ENCODE measurements at regions not wholly inside any gene's neighbourhood (a gene's known extent, or its start where the extent isn't known, plus 50 kb on each side); places are given as distances from the start of the nearest gene placed in this dataset.

DNA sequence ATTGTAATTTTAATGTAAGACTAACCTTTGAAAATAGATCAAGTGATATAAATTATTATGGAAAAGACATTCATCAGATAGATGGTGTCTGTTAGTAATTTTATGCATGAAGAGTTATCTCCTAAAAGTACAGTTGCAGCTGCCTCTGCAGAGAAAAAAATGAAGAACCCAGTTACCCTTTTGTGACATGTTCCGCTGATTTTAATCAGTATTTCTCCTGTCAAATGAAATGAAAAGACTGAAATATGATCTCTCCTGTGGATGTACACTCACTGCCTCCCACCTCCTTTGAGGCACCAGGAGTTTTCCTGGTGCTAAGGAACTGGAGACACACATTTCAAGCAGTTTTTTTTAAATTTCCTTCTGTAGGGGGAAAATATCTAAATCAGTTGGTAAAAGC lies 277.4 kb downstream of the KIF4B start:
- no peak for DNase-seq (ENCODE audit: low spot score)
- no peak for FAIRE-seq

DNA sequence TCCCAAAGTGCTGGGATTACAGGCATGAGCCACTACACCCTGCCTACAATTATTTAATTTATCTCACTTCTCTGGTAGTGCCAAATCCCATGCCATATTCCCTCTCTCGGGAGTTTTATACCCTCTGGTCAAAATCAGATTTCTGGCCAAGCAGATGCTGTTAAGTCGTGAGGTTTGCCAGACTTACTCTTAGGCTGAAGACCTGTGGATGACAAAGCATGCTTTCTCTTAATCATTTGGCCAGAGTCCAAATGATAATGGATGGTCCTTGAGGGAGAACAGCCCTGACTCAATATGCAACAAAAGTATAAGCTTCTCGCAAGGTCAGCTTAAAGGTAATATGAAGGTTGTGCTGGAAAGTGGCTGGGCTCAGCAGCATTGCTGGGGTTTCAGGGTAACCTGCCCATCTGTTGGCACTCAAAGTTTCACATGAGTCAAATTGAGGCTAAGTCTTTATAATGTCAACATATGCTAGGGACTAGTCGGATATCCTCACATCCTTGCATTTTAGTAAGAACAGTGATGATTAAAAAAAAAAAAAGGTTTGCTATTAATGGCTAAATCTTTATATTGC lies 280.1 kb downstream of the KIF4B start:
- no peak for FAIRE-seq
- no peak for DNase-seq (ENCODE audit: low spot score)

DNA sequence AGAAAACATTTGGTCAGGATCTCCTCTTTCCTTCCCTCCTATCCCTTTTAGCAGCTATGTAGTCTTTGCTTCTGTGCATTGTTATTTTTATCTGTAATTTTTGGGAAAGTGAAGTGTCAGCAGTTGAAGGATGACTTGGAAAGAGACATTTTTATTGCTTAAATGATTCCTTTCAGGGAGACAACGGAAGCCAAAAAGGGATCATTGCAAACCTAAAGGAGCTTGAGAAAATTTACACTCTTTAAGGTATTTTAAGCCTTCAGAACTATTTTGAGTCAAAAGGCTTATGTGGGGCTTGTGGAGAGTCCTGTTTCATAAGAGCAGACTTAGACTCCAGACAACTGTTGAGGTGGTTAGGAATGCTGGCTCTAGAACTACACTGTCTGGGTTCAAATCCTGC lies 281.6 kb downstream of the KIF4B start:
- FAIRE-seq (no peak), DNase-seq (ENCODE audit: low spot score) (no peak)

DNA sequence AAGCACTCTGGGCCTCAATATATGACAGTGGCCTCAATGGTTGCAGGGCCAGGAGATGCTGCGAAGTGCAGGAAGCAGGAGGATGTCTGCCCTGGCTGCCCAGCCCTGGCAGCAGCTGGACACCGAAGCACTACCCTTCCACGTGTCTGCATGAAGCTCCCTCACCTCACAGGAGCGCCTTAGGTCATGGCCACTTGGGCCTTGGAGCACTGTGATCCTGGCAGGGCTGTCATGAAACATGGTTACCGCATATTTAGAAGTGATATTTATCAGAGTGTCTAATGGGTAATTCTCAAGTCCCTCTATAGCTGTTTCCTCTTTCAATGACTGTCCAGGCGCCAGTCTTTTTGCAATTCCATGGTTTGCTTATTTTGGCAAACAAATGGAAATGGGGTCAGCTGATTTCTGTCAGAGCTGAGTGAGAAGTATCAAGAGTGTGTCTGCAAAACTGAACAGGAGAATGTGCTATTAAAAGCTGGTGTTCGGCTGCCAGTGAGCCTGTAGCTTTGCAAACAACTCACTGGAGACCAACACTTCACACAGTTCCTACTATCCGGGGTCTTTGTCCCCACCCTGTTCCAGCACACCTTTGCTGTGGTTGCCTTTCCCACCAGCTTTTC lies 285.9 kb downstream of the KIF4B start:
- FAIRE-seq, result no peak

DNA sequence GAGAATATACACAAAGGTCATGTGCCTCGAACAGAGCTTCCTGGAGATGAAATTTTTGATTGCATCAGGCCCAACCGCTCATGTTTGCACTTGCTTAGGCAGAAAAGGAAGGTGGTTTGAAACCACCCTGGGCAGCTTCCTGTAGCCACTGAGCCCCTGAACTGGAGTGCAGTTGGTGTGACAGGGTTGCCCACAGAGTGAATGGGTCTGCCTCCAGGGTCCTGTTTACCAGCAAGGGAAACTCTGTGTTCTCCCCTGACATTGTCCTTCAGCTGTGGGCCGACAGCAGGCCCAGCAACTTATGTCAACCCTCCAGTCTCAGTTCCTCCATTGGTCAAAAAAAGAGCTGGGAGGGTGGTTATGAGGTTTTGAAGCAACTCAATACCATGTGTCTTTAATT lies 289.6 kb downstream of the KIF4B start:
- DNase-seq (ENCODE audit: low spot score) (no peak), FAIRE-seq (no peak)

More for the DNA sequence above, 285.9 kb downstream of the KIF4B start:
- DNase-seq (ENCODE audit: low spot score), result no peak

DNA sequence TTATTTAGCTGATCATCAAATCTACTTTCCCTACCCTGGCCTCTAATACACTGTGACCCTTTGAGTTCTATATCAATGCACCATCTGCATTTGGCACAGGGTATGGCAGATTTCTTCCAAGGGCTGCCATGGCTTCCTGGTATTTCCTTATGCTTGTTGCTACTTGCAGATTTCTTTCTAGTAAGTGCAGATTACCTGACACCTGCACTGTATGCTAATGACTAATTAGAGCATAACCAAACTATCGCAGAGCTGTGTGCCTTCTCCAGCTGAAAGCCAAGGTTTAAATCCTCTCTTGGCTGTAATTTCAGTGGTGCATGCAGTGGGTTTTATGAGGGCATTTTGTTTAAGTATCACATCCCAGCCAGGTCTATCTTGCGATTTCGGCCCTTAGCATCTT lies 293.7 kb downstream of the KIF4B start:
- DNase-seq (ENCODE audit: low spot score), result no peak

DNA sequence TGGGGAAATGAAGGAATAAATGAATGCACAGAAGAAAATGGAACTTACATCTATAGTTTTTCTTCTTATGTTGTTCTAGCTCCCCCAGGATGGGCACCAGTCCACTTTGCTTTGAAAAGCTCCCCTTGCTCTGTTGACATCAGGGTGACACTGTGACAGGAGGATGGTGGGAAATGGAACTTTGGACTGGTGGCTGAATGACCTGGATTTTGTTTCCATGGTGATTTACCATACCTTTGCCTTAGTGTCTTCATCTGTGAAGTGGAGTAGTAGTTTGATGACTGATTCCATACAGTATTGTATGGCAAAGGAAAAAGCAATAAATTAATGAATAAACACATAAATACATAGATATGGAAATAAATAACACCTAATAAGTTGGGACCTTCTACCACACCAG lies 294.7 kb downstream of the KIF4B start:
- DNase-seq (ENCODE audit: low spot score) (no peak), FAIRE-seq (no peak)

More for the DNA sequence above, 293.7 kb downstream of the KIF4B start:
- FAIRE-seq, result no peak

DNA sequence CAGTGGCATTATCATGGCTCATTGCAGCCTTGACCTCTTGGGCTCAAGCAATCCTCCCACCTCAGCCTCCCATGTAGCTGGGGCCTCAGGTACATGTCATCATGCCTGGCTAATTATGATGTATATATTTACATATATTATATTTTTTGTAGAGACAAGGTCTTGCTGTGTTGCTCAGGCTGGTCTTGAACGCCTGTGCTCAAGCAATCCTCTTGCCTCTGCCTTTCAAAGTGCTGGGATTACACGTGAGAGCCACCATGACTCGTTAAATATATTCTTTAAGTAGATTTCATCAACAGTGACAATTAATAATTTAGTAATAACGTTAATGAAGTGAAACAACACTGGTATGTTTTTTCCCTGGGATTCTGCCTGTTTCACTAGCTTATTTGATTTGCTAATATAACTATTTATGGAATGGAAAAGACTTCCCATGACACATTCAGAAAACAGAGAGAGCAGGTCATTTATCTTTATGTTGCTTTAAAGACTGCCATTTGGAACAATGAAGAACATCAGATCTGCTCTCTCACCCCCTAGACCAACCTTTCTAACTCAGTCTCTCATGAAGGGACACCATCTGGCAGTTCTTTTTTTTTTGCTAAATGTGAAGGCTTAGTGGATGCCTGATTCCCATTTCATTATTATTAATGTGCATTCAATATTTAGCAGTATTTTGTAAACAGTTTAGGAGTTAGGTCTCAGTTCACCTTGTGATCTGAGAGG lies 295.6 kb downstream of the KIF4B start:
- no peak for FAIRE-seq
- no peak for DNase-seq (ENCODE audit: low spot score)

DNA sequence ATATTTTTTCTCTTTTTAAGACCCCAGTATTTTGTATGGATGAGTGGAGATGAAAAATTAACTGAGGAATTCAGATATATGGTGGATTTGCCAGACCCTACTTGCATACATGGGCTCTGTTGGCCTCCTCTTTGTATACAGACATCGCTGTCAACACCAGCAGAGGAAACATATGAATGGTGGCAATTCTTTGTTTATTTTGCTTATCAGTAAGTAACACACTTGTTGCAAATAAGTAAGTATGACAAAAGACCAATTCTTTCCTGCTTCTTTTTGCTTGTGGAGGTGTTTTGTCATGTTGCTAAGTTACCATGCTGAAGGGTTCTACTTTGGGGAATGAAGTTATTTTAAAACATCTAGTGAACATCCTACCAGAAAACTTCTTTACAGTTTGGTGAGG lies 298.2 kb downstream of the KIF4B start:
- no peak for DNase-seq (ENCODE audit: low spot score)
- no peak for FAIRE-seq

DNA sequence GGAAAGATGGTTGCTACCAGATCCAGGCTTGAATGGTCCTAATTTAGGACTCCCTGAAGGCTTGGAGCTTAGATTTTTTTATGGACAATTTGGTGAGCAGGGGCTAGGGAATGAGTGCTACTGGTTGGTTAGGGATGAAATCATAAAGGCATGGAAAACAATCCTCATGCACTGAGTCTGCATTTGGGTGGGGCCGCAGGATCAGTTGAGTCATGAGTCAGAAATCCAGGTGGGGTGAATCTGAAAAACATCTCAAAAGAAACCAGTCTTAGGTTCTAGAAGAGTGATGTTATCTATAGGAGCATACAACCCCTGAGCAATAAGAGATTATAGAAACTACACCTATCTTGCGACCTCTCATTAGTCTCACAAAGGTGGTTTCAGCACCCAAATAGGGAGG lies 300.0 kb downstream of the KIF4B start:
- DNase-seq (ENCODE audit: low spot score) (no peak), FAIRE-seq (no peak)

DNA sequence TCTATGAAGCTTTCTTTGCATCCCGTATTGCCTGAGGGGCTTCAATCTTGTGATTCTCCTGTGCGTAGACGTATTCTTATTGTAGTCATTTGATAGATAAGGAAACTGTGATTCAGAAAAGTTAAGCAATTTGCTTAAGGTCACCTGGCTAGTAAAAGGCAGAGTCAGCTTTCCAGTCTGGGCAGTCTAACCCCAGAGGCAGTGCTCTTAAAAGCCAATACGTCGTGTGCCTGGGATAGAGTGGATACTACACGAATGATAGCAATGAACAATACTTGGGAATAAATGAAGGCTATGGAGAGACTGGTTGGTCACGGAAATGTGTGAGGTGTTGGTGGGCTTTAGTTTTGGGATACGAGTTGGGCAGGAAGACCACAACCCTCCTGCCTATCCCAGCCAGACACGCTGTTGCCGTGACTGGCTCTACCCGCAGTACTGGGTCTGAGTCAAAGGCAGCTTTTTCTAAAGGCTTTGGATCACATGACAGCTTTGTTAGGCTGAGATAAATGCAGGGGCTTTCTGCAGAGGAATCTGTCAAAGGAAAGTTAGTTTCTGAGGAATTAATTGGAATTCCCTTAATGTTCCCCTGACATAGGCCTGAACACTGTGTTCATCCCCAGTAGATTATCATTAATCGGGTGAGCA lies 302.6 kb downstream of the KIF4B start:
- FAIRE-seq, result no peak
- DNase-seq (ENCODE audit: low spot score), result no peak

DNA sequence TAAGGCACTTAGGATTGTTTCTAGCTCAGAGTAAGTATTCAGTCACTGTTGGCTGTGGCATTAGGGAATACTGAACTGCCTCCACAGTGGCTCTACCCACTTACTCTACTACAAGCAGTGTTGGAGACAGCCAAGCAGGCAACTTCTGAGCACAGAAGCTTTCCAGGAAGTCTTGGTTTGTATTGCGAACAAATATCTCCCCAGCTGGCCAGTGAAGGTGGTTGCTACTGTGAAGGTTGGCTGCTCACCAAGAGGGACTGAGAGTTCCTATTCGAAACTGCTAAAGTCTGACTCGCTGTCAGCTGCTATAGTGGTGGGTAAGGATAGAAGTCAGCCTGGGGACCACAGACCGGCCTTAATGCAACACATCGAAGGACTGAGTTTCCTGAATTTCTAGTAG lies 319.1 kb downstream of the KIF4B start:
- FAIRE-seq (no peak), DNase-seq (ENCODE audit: low spot score) (no peak)

DNA sequence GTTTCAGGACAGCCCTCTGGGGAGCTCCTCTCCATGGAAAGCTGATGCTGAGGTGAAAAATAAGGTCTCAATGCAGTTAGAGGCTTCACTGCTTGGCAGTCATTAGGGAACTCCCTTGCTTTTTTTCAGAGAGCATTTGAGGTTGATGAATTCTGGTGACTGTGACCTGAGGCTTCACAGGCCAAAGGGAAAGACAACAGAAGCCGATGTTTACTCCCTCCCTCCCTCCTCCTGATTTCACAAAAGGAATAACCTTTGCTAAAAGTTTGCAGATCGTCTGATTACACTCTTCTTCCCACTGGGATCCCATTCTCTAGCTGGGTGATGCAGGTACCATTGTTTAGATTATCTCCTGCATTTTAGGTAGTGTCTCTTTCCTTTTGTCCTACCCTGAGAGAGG lies 329.4 kb downstream of the KIF4B start:
- DNase-seq (ENCODE audit: low spot score) (no peak), FAIRE-seq (no peak)

DNA sequence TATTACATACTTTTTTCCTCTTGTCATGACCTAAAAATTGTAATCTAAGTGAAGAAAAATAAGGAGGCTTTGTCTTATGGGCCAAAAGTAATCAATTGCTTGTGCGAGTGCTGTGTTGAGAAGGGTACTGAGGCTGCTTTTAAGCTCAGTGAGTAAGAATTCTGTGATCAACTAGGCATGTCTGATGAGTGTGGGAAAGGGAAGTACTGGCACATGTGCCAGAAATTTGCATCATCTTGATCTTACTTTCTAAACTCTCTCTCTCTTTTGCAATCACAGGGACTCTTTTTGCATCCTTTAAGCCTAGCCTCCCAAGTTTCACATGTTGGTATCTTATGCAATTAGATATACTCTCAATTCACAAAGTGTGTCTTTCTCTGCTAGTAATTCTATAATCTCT lies 329.9 kb downstream of the KIF4B start:
- DNase-seq (ENCODE audit: low spot score), result no peak
- FAIRE-seq, result no peak

DNA sequence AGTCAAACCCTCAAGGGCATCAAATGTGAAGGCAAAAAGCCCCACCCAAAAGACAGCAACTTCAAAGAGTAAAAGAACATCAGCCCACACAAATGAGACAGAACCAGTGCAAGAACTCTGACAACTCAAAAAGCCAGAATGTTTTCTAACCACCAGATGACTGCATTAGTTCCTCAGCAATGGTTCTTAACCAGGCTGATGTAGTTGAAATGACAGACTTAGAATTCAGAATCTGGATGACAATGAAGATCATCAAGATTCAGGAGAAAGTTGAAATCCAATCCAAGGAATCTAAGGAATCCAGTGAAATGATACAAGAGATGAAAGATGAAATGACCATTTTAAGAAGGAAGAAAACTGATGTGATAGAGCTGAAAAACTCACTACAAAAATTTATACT lies 339.7 kb downstream of the KIF4B start:
- no peak for FAIRE-seq
- no peak for DNase-seq (ENCODE audit: low spot score)

DNA sequence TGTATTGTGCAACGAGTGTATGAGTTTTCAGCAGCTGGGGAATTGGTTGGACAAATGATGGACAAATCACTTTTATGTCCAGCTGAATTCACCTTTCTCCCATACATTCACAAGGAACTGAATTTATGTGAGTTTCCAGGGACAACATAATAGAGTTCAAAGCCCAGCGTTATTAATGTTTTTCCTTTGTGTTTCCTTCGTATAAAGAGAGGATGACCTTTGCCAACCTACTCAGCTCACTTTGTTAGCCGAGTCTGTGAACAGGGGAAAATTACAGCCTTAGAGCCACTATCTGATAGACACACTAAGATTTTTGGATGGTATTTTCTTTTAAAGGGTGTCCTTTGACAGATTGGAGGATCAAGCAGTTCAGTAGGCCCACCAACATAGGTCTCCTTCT lies 352.5 kb downstream of the KIF4B start:
- FAIRE-seq (no peak), DNase-seq (ENCODE audit: low spot score) (no peak)

DNA sequence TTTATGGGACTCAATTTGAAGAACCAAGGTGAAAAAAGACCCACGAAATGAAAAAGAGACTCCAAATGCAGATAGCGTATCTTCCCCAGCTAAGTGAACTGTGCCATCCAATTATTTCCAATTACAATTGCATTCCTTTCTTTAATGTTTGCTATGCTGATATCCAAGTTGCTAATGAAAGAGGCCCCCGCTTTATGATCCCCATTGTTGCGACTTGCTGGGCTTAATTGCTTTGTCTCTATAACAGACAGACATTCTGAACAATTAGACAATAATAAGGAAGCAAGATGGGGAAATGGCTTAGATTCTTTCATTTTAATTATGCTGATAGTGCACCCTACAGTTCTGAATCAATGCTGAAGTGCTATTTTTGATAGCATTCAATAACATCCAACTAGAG lies 354.3 kb downstream of the KIF4B start:
- DNase-seq (ENCODE audit: low spot score) (no peak), FAIRE-seq (no peak)

DNA sequence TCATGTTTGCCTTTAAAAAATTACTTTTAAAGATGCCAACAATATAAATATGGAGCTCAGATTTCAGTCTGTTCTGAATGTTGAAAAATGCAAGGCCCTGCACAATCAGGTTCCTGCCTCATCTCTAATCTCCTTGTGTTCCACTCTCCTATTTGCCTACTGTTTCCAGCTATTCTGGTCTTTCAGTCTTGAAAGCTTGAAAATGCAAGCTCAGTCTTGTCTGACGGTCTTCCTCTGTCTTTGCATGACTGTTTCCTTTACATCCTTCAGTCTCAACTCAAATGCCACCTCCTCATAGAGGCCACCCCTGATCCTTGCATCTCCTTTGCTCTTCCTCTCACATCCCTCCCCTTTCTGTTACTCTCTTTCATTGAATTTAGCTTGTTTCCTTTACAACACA lies 354.9 kb downstream of the KIF4B start:
- FAIRE-seq (no peak), DNase-seq (ENCODE audit: low spot score) (no peak)

DNA sequence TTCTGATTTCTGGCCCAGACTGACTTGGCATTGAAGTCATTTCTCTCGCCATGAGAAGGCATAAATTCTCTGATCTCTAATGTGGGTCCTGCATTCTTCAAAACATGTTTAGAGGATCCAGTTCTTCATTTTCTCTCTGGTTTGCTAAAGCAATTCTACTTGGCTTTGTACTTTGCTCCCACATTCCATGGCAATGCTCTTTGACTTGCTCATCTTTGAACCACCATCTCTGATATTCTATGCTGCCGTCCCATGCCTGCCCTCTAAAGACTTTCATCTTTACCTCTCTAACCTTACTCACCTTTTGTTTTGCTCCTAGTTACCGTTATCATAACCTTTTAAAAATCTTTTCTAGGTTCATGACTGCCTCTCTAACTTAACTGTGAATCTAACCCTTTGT lies 366.9 kb downstream of the KIF4B start:
- DNase-seq (ENCODE audit: low spot score) (no peak), FAIRE-seq (no peak)

DNA sequence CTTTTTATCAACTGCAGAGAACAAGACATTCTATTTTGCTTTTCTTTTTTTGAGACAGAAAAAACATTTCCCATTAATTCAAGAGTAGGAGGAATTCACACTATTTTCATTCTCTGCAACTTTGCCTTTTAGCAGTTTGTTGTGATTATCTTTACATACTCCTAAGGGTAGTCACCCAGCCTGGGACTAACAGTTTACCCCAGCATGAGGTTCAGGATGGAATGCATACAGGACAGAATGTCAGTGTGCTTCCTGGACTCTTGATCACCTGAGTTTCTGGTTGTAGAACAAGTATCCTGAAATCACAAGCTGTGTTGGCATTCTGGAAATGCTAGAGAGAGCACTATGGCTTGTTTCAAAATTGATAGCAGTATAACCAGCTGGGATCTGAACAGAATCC lies 368.1 kb downstream of the KIF4B start:
- DNase-seq (ENCODE audit: low spot score), result no peak
- no peak for FAIRE-seq

DNA sequence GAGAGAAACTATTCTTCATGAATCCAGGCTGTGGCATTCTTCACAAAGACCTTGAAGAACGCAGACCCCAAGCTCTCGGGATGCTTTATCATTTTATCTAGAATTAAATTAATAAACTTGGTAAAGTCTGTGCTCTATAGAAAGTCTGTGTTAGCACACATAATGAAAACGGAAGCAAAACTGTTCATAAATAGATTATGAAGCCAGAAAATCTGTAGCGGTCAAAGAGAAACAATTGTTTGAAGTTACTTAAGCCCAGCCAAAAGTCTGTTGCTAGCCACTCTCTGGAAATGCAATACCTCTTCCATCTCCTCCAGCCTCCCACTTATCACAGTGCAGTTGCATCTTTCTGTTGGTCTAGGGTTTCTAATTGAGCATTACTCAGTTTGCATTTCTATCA lies 375.9 kb downstream of the KIF4B start:
- no peak for FAIRE-seq
- no peak for DNase-seq (ENCODE audit: low spot score)

DNA sequence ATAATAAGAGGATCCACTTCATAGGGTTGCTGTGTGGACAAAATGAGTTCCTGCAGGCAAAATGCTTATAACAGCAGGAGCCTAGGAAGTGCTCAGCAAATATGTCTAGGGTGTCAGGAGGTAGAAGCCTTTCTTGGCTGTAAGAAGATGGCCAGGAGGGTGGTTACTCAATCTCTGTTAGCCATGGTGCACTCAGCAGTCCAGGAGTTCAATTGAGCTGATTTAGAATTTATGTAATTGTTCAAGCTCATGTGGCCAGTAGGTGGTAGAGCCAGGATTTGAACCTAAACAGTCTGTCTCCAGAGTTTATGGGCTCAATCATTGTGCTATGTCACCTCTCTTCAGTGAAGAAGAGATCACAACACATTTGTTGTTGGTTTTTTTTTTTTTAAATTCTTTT lies 381.2 kb downstream of the KIF4B start:
- DNase-seq (ENCODE audit: low spot score), result no peak

More for the DNA sequence above, 381.2 kb downstream of the KIF4B start:
- FAIRE-seq, result no peak
